ENCODE measurements at regions not wholly inside any gene's neighbourhood (a gene's known extent, or its start where the extent isn't known, plus 50 kb on each side); places are given as distances from the start of the nearest gene placed in this dataset.

DNA sequence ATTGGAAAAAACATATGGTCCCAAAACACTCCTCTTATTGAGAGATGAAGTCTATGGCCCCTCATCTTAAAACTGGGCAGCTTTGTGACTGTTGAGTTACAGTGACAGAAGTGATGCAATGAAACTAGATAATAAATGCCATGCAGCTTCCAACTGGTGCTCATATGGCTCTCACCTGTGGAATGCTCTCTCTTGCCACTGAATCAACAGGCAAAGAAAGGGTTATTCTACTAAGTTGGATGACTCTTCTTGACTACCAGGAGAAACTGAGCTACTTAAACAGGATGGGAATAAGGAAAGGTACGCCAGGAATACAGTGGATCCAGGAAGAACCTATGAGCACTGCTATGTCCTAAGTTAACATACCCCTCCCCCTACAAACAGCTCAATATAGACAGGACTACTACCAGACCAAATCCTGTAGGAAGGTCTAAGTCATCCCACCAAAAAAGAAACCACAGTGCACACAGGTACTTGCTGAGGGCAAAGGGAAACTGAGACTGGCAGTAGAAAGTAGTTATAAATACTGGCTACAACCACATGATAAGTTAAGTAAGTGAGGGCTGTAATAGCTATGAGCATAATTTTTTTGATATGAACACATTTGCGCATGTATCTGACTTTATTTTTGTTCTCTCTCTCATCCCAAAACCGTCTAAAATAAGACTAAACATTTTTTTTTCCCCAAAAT, 398.5 kb downstream of the ZFHX3 start:
- TF ChIP-seq POLR2A (IDR thresholded peaks at IDR 0.05; ENCODE audit: low read depth, low read length) (no peak), POLR2AphosphoS5 (IDR thresholded peaks at IDR 0.05; ENCODE audit: low read depth, low read length) (no peak), TAF1 (IDR thresholded peaks at IDR 0.05; ENCODE audit: low read depth, low read length) (no peak)

Measured in GM12891 (cell line).